GM23338 (cell line): ENCODE measurements at regions not wholly inside any gene's neighbourhood (a gene's known extent, or its start where the extent isn't known, plus 50 kb on each side); places are given as distances from the start of the nearest gene placed in this dataset.

ENCODE experiments used
- ATAC-seq: fragments of 200-7000 bp; cut with Tn5 transposase; 3 replicates; pipeline ENCODE4 v1.9.1; 2020
- DNase-seq: peaks from one replicate; pipeline ENCODE4 v3.0.0-alpha.2; 2015; ENCODE audit warnings: low spot score
- H2AFZ ChIP-seq: fragments of 200-600 bp; sonication (generic); 2 replicates; pipeline ENCODE4 v1.8.0; 2016; ENCODE audit warnings: antibody characterized with exemption, mild to moderate bottlenecking, moderate library complexity
- H3F3A ChIP-seq: fragments of 200-600 bp; sonication (generic); replicated peaks from 2 replicates; pipeline ENCODE4 v1.8.0; 2017; ENCODE audit warnings: antibody characterized with exemption, mixed run types, low read depth
- H3K27ac ChIP-seq: fragments of 200-600 bp; sonication (generic); 2 replicates; pipeline ENCODE4 v1.6.1; 2016; ENCODE audit warnings: low read depth
- H3K27me3 ChIP-seq: fragments of 200-600 bp; sonication (generic); 2 replicates; pipeline ENCODE4 v1.8.0; 2016; ENCODE audit warnings: mild to moderate bottlenecking, mixed run types, moderate library complexity; ENCODE audit not compliant: insufficient read depth
- H3K36me3 ChIP-seq: fragments of 200-600 bp; sonication (generic); 2 replicates; pipeline ENCODE4 v1.8.0; 2016; ENCODE audit warnings: mild to moderate bottlenecking; ENCODE audit not compliant: insufficient read depth
- H3K4me1 ChIP-seq: fragments of 200-600 bp; sonication (generic); 2 replicates; pipeline ENCODE4 v1.8.0; 2016; ENCODE audit warnings: mild to moderate bottlenecking, moderate library complexity; ENCODE audit not compliant: insufficient read depth
- H3K4me2 ChIP-seq: fragments of 200-600 bp; sonication (generic); 2 replicates; pipeline ENCODE4 v1.7.1; 2017; ENCODE audit warnings: mixed run types
- H3K4me3 ChIP-seq: fragments of 200-600 bp; sonication (generic); 2 replicates; pipeline ENCODE4 v1.6.1; 2016; ENCODE audit warnings: mixed run types
- H3K79me2 ChIP-seq: fragments of 200-600 bp; sonication (generic); replicated peaks from 2 replicates; pipeline ENCODE4 v1.8.0; 2017; ENCODE audit warnings: mild to moderate bottlenecking; ENCODE audit not compliant: insufficient read depth
- H3K9me2 ChIP-seq: fragments of 200-600 bp; sonication (generic); 2 replicates; pipeline ENCODE4 v1.8.0; 2017; ENCODE audit not compliant: insufficient read depth
- H4K20me1 ChIP-seq: fragments of 200-600 bp; sonication (generic); replicated peaks from 2 replicates; pipeline ENCODE4 v1.8.0; 2017; ENCODE audit warnings: mild to moderate bottlenecking; ENCODE audit not compliant: insufficient read depth
- H3K27ac Mint-ChIP-seq: 2 replicates; pipeline ENCODE4 v1.8.0; 2020; ENCODE audit warnings: inconsistent platforms, mild to moderate bottlenecking, moderate library complexity, mixed read lengths
- H3K27me3 Mint-ChIP-seq: 3 replicates; pipeline ENCODE4 v1.8.0; 2022; ENCODE audit warnings: low read depth, mild to moderate bottlenecking, moderate library complexity, mixed read lengths, inconsistent platforms; ENCODE audit not compliant: insufficient read depth, poor library complexity
- H3K36me3 Mint-ChIP-seq: 3 replicates; pipeline ENCODE4 v1.8.0; 2021; ENCODE audit warnings: low read depth, mild to moderate bottlenecking, inconsistent platforms, moderate library complexity, mixed read lengths
- H3K4me1 Mint-ChIP-seq: 3 replicates; pipeline ENCODE4 v1.8.0; 2020; ENCODE audit warnings: mild to moderate bottlenecking, inconsistent platforms, mixed read lengths
- H3K4me3 Mint-ChIP-seq: 3 replicates; pipeline ENCODE4 v1.8.0; 2021; ENCODE audit warnings: moderate library complexity, mild to moderate bottlenecking, inconsistent platforms, mixed read lengths
- H3K9me3 Mint-ChIP-seq: 3 replicates; pipeline ENCODE4 v1.8.0; 2020; ENCODE audit warnings: moderate library complexity, mild to moderate bottlenecking, inconsistent platforms, mixed read lengths
- CREB1 ChIP-seq: fragments of 250-450 bp; sonication (Bioruptor Pico); IDR thresholded peaks from 2 replicates; pipeline ENCODE4 v1.5.0; 2020; ENCODE audit warnings: low read depth, mild to moderate bottlenecking, moderate library complexity
- ETS1 ChIP-seq: IDR thresholded peaks from 2 replicates; pipeline ENCODE4 v1.6.1; 2016; ENCODE audit warnings: antibody characterized with exemption
- EZH2 ChIP-seq: fragments of 200-600 bp; sonication (generic); IDR thresholded peaks from one replicate; pipeline ENCODE4 v1.8.0; 2017; ENCODE audit warnings: antibody characterized with exemption, mild to moderate bottlenecking, low read depth; ENCODE audit not compliant: unreplicated experiment
- EZH2phosphoT487 ChIP-seq: fragments of 200-600 bp; sonication (generic); IDR thresholded peaks from one replicate; pipeline ENCODE4 v1.8.1; 2018; ENCODE audit warnings: antibody characterized with exemption; ENCODE audit not compliant: unreplicated experiment
- JUNB ChIP-seq: IDR thresholded peaks from one replicate; pipeline ENCODE4 v1.6.1; 2016; ENCODE audit warnings: antibody characterized with exemption; ENCODE audit not compliant: unreplicated experiment
- NANOG ChIP-seq: IDR thresholded peaks from 2 replicates; pipeline ENCODE4 v1.6.1; 2016; ENCODE audit warnings: antibody characterized with exemption, borderline replicate concordance
- POLR2AphosphoS5 ChIP-seq: IDR thresholded peaks from 2 replicates; pipeline ENCODE4 v1.6.1; 2016; ENCODE audit warnings: antibody characterized with exemption, low read depth
- STAT1 ChIP-seq: IDR thresholded peaks from one replicate; pipeline ENCODE4 v1.6.1; 2016; ENCODE audit warnings: antibody characterized with exemption; ENCODE audit not compliant: unreplicated experiment
- ZNF114 ChIP-seq: fragments of 250-450 bp; sonication (Bioruptor Pico); IDR thresholded peaks from 2 replicates; pipeline ENCODE4 v1.5.0; 2020; ENCODE audit warnings: mild to moderate bottlenecking, moderate library complexity
- ZNF331 ChIP-seq: fragments of 250-450 bp; sonication (Bioruptor Pico); IDR thresholded peaks from 2 replicates; pipeline ENCODE4 v1.5.0; 2020; ENCODE audit warnings: low read depth, mild to moderate bottlenecking, moderate library complexity
- ZNF462 ChIP-seq: fragments of 250-450 bp; sonication (Bioruptor Pico); IDR thresholded peaks from 2 replicates; pipeline ENCODE4 v1.5.0; 2020; ENCODE audit warnings: mild to moderate bottlenecking, moderate library complexity
- TF ChIP-seq, protein P1 (sequence below), 2 experiments: fragments of 200-600 bp in 1 of 2; sonication (generic) in 1 of 2; conservative IDR thresholded peaks; 2 replicates each; pipeline versions ENCODE4 v1.5.1 to v1.6.1; 2016 to 2017; ENCODE audit warnings: antibody characterized with exemption in 2 of 2, low read depth in 2 of 2, mild to moderate bottlenecking in 2 of 2, moderate library complexity in 1 of 2
- TF ChIP-seq, protein P2 (sequence below): IDR thresholded peaks from one replicate; pipeline ENCODE4 v1.6.1; 2018; ENCODE audit warnings: antibody characterized with exemption; ENCODE audit not compliant: unreplicated experiment

- Histone ChIP-seq H3K9me2 (no peaks in the 10 kb centered on the region), H3K27me3 (no peaks in the 10 kb centered on the region), H2AFZ (no peak overlapping the region), H4K20me1 (no peaks in the 10 kb centered on the region), H3K36me3 (no peaks in the 10 kb centered on the region), H3K79me2 (no peaks in the 10 kb centered on the region), H3K4me2 (no peak overlapping the region), H3K4me1 (no peaks in the 10 kb centered on the region), H3K4me3 (no peak overlapping the region), H3F3A (no peaks in the 10 kb centered on the region), H3K27ac (no peak overlapping the region)
- Mint-ChIP-seq H3K36me3 (peaks cover 6% of the 10 kb centered on the region; the same call in 1 of the 3 replicates), H3K9me3 (peaks cover 7% of the 10 kb centered on the region), H3K27me3 (peaks cover 5% of the 10 kb centered on the region), H3K4me3 (no peak overlapping the region), H3K27ac (no peak overlapping the region), H3K4me1 (peaks cover 8% of the 10 kb centered on the region; the same call in 1 of the 3 replicates)
- ATAC-seq (no peak), DNase-seq (no peak)
- no peak for TF ChIP-seq EZH2phosphoT487
- no peak for TF ChIP-seq CREB1 (CRISPR knock-in tag)
- TF ChIP-seq ZNF462 (CRISPR knock-in tag) = no peak
- no peak for TF ChIP-seq ZNF114 (CRISPR knock-in tag)
- no peak for TF ChIP-seq STAT1
- no peak for TF ChIP-seq POLR2AphosphoS5
- no peak for TF ChIP-seq JUNB
- TF ChIP-seq NANOG = no peak
- no peak for TF ChIP-seq EZH2
- no peak for TF ChIP-seq ETS1
- no peak for TF ChIP-seq ZNF331 (CRISPR knock-in tag)
- TF ChIP-seq, protein P1, sequence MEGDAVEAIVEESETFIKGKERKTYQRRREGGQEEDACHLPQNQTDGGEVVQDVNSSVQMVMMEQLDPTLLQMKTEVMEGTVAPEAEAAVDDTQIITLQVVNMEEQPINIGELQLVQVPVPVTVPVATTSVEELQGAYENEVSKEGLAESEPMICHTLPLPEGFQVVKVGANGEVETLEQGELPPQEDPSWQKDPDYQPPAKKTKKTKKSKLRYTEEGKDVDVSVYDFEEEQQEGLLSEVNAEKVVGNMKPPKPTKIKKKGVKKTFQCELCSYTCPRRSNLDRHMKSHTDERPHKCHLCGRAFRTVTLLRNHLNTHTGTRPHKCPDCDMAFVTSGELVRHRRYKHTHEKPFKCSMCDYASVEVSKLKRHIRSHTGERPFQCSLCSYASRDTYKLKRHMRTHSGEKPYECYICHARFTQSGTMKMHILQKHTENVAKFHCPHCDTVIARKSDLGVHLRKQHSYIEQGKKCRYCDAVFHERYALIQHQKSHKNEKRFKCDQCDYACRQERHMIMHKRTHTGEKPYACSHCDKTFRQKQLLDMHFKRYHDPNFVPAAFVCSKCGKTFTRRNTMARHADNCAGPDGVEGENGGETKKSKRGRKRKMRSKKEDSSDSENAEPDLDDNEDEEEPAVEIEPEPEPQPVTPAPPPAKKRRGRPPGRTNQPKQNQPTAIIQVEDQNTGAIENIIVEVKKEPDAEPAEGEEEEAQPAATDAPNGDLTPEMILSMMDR (conservative IDR thresholded peaks at IDR 0.05; ENCODE audit: low read depth in 2 of 2) = no peak
- TF ChIP-seq, protein P2, sequence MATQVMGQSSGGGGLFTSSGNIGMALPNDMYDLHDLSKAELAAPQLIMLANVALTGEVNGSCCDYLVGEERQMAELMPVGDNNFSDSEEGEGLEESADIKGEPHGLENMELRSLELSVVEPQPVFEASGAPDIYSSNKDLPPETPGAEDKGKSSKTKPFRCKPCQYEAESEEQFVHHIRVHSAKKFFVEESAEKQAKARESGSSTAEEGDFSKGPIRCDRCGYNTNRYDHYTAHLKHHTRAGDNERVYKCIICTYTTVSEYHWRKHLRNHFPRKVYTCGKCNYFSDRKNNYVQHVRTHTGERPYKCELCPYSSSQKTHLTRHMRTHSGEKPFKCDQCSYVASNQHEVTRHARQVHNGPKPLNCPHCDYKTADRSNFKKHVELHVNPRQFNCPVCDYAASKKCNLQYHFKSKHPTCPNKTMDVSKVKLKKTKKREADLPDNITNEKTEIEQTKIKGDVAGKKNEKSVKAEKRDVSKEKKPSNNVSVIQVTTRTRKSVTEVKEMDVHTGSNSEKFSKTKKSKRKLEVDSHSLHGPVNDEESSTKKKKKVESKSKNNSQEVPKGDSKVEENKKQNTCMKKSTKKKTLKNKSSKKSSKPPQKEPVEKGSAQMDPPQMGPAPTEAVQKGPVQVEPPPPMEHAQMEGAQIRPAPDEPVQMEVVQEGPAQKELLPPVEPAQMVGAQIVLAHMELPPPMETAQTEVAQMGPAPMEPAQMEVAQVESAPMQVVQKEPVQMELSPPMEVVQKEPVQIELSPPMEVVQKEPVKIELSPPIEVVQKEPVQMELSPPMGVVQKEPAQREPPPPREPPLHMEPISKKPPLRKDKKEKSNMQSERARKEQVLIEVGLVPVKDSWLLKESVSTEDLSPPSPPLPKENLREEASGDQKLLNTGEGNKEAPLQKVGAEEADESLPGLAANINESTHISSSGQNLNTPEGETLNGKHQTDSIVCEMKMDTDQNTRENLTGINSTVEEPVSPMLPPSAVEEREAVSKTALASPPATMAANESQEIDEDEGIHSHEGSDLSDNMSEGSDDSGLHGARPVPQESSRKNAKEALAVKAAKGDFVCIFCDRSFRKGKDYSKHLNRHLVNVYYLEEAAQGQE = no peak
Measured at GRCh38 chr5:5633579-5633978, 211.1 kb downstream of the ICE1 start.
